Type B pancreatic cell (in vitro differentiated cells): ENCODE measurements at regions not wholly inside any gene's neighbourhood (a gene's known extent, or its start where the extent isn't known, plus 50 kb on each side); places are given as distances from the start of the nearest gene placed in this dataset.

Experiments
- DNase-seq: peaks from one replicate; pipeline ENCODE4 v3.0.0; 2021; ENCODE audit warnings: mixed read lengths; ENCODE audit not compliant: unreplicated experiment; ENCODE audit errors: extremely low spot score
- H3K27ac Mint-ChIP-seq: 2 replicates; pipeline ENCODE4 v1.8.0; 2021; ENCODE audit warnings: mild to moderate bottlenecking, mixed read lengths
- H3K27me3 Mint-ChIP-seq: 2 replicates; pipeline ENCODE4 v1.8.0; 2021; ENCODE audit warnings: mixed read lengths
- H3K36me3 Mint-ChIP-seq: 2 replicates; pipeline ENCODE4 v1.8.0; 2021; ENCODE audit warnings: mixed read lengths
- H3K4me1 Mint-ChIP-seq: one replicate; pipeline ENCODE4 v1.8.0; 2021; ENCODE audit warnings: mixed read lengths; ENCODE audit not compliant: unreplicated experiment
- H3K4me3 Mint-ChIP-seq: 2 replicates; pipeline ENCODE4 v1.8.0; 2021; ENCODE audit warnings: mild to moderate bottlenecking, mixed read lengths
- H3K9me3 Mint-ChIP-seq: 2 replicates; pipeline ENCODE4 v1.8.0; 2021; ENCODE audit warnings: mixed read lengths
- CTCF ChIP-seq: fragments of 200-600 bp; sonication (generic); conservative IDR thresholded peaks from 2 replicates; pipeline ENCODE4 v1.5.0; 2021; ENCODE audit warnings: antibody characterized with exemption, mild to moderate bottlenecking

- no peaks in the 10 kb centered on the region for H3K36me3 Mint-ChIP-seq
- no peak for TF ChIP-seq CTCF
- H3K4me1 Mint-ChIP-seq = no peaks in the 10 kb centered on the region
- peaks cover 5% of the 10 kb centered on the region for H3K9me3 Mint-ChIP-seq
- no peak for DNase-seq
- no peak overlapping the region for H3K27ac Mint-ChIP-seq
- no peak overlapping the region for H3K4me3 Mint-ChIP-seq
- peaks cover 36% of the 10 kb centered on the region for H3K27me3 Mint-ChIP-seq
These were observed 136.8 kb upstream of the ADRA1B start for GRCh38 chr5:159779481-159779880.

GRCh38 chr5:159780246-159780645 is 136.0 kb upstream of the ADRA1B start:
- Mint-ChIP-seq H3K27me3 (peaks cover 28% of the 10 kb centered on the region), H3K27ac (no peak overlapping the region), H3K4me3 (no peak overlapping the region), H3K9me3 (peaks cover 5% of the 10 kb centered on the region), H3K36me3 (no peaks in the 10 kb centered on the region), H3K4me1 (peaks cover 3% of the 10 kb centered on the region)
- TF ChIP-seq CTCF = no peak
- DNase-seq = no peak

GRCh38 chr5:159781626-159782157 is 134.6 kb upstream of the ADRA1B start:
- Mint-ChIP-seq H3K4me1 (peaks cover 12% of the 10 kb centered on the region), H3K36me3 (no peaks in the 10 kb centered on the region), H3K27me3 (peaks cover 19% of the 10 kb centered on the region), H3K27ac (no peak overlapping the region), H3K4me3 (no peak overlapping the region), H3K9me3 (peaks cover 5% of the 10 kb centered on the region)
- DNase-seq = no peak
- TF ChIP-seq CTCF = no peak

- H3K27ac Mint-ChIP-seq = no peak overlapping the region
- no peaks in the 10 kb centered on the region for H3K36me3 Mint-ChIP-seq
- peaks cover 19% of the 10 kb centered on the region for H3K4me1 Mint-ChIP-seq
- peaks cover 5% of the 10 kb centered on the region for H3K9me3 Mint-ChIP-seq
- H3K4me3 Mint-ChIP-seq = no peak overlapping the region
- no peak for TF ChIP-seq CTCF
- peaks cover 15% of the 10 kb centered on the region for H3K27me3 Mint-ChIP-seq
- no peak for DNase-seq
These were observed 133.9 kb upstream of the ADRA1B start for GRCh38 chr5:159782197-159782994.

GRCh38 chr5:159782995-159783300 is 133.3 kb upstream of the ADRA1B start:
- H3K9me3 Mint-ChIP-seq = peaks cover 1% of the 10 kb centered on the region
- no peak for TF ChIP-seq CTCF
- no peak overlapping the region for H3K4me3 Mint-ChIP-seq
- DNase-seq = no peak
- no peaks in the 10 kb centered on the region for H3K36me3 Mint-ChIP-seq
- no peak overlapping the region for H3K27ac Mint-ChIP-seq
- H3K4me1 Mint-ChIP-seq = peaks cover 25% of the 10 kb centered on the region
- peaks cover 9% of the 10 kb centered on the region for H3K27me3 Mint-ChIP-seq
